ENCODE measurements at regions not wholly inside any gene's neighbourhood (a gene's known extent, or its start where the extent isn't known, plus 50 kb on each side); places are given as distances from the start of the nearest gene placed in this dataset.

- Mint-ChIP-seq H3K4me3 (no peak overlapping the region), H3K4me1 (no peaks in the 10 kb centered on the region; the same call in 2 of the 3 replicates), H3K36me3 (ENCODE audit: low read depth) (no peaks in the 10 kb centered on the region), H3K27ac (no peak overlapping the region), H3K27me3 (ENCODE audit: insufficient read depth, low read depth, poor library complexity) (no peaks in the 10 kb centered on the region), H3K9me3 (no peaks in the 10 kb centered on the region)
- H3K36me3 ChIP-seq (ENCODE audit: insufficient read depth), result no peaks in the 10 kb centered on the region
- no peak for ATAC-seq
- no peaks in the 10 kb centered on the region for H3F3A ChIP-seq (replicated peaks; ENCODE audit: low read depth)
- H3K27me3 ChIP-seq (ENCODE audit: insufficient read depth), result no peaks in the 10 kb centered on the region
- no peaks in the 10 kb centered on the region for H3K4me1 ChIP-seq (ENCODE audit: insufficient read depth)
- no peaks in the 10 kb centered on the region for H4K20me1 ChIP-seq (replicated peaks; ENCODE audit: insufficient read depth)
- no peak overlapping the region for H3K27ac ChIP-seq (ENCODE audit: low read depth)
- 0 out of 2 replicates have a peak, but pooled peaks cover 15% of the 10 kb centered on the region for H3K9me2 ChIP-seq (ENCODE audit: insufficient read depth)
- no peaks in the 10 kb centered on the region for H3K79me2 ChIP-seq (replicated peaks; ENCODE audit: insufficient read depth)
- DNase-seq (ENCODE audit: low spot score), result no peak
- H2AFZ ChIP-seq, result no peak overlapping the region
- no peak overlapping the region for H3K4me2 ChIP-seq
- TF ChIP-seq CREB1 (CRISPR knock-in tag; IDR thresholded peaks at IDR 0.05; ENCODE audit: low read depth) (no peak), ZNF462 (CRISPR knock-in tag; IDR thresholded peaks at IDR 0.05) (no peak), POLR2AphosphoS5 (IDR thresholded peaks at IDR 0.05; ENCODE audit: low read depth) (no peak), ETS1 (IDR thresholded peaks at IDR 0.05) (no peak), STAT1 (IDR thresholded peaks at IDR 0.05; ENCODE audit: unreplicated experiment) (no peak), JUNB (IDR thresholded peaks at IDR 0.05; ENCODE audit: unreplicated experiment) (no peak), EZH2 (IDR thresholded peaks at IDR 0.05; ENCODE audit: low read depth, unreplicated experiment) (no peak), ZNF331 (CRISPR knock-in tag; IDR thresholded peaks at IDR 0.05; ENCODE audit: low read depth) (no peak), REST (IDR thresholded peaks at IDR 0.05; ENCODE audit: unreplicated experiment) (no peak), CTCF (conservative IDR thresholded peaks at IDR 0.05; ENCODE audit: low read depth in 2 of 2) (no peak), NANOG (IDR thresholded peaks at IDR 0.05; ENCODE audit: borderline replicate concordance) (no peak), EZH2phosphoT487 (IDR thresholded peaks at IDR 0.05; ENCODE audit: unreplicated experiment) (no peak), ZNF114 (CRISPR knock-in tag; IDR thresholded peaks at IDR 0.05) (no peak)
- H3K4me3 ChIP-seq, result no peak overlapping the region
Observed at GRCh38 chr18:45557779-45558178, 57.5 kb upstream of the SLC14A2 start.
